Inferior parietal cortex (tissue), 1 donor: ENCODE measurements at regions not wholly inside any gene's neighbourhood (a gene's known extent, or its start where the extent isn't known, plus 50 kb on each side); places are given as distances from the start of the nearest gene placed in this dataset.

Experiments
- DNase-seq: peaks from one replicate; pipeline ENCODE4 v3.0.0-alpha.2; 2016; ENCODE audit errors: extremely low spot score

DNA sequence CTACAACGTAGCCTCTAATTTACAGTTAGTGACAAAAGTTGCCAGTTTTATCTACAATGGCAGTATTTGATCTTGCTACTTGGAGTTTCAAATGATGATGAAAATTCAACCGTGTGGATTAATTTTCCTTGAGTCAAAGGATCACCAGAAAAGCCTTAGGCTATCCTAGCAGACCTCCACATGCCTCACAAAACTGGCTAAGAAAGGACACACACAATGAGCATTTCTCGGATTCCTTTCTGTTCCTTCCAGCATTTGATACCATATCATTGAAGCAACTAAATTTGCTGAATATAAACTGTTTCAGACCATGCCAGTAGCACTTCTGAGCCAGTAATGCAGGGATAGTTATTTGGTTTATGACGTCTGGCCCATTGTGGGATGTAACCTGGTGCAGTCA is 587.4 kb upstream of the MDFIC2 start:
- no peak for DNase-seq

DNA sequence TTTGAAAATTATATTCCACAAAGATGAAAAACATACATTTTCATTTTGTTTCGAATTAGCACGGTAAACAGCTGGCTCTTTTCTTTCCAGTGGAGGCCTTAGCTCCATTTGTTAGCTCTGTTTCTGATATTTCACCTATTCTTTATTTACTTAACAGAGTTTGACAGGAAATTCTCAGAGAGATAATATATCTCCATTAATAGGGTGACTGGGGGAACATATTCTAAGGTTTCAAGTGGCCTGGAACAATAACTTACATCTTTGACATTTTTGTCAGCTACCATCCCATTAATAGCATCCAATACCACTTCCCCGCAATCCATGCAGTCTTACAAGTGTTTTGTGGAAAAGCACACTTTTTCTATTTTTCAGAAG is 577.6 kb upstream of the MDFIC2 start:
- no peak for DNase-seq

DNA sequence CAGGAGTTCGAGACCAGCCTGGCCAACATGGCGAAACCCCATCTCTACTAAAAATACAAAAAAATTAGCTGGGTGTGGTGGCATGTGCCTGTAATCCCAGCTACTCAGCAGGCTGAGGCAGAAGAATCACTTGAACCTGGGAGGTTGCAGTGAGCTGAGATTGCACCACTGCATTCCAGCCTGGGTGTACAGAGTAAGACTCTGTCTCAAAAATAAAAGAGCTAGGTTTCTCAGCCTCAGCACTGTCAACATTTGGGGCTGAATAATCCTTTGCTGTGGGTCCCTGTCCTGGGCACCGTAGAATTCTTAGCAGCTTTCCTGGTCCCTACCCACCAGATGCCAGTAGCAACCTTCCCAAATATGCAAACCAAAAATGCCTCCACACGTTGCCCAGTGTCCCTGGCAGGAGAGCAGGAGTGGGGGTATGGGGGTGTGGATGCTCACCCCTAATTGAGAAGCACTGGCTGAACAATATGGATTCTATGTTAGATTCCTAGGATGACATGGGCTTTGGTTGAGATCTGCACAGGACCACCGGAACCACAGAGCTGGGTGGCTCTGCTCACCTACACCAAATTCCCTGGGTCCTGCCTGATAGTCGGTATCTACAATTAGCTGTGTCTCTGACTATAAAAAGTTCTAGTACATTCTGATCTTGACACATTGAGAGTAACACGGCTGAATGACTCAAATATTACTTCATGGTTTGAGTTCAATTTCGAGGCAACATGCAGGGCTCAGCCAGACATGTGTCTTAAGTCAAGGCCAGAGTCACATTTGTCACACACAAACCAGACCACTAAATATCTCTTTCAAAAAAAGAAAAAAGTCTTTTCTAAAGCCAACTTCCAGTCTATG is 577.0 kb upstream of the MDFIC2 start:
- no peak for DNase-seq

DNA sequence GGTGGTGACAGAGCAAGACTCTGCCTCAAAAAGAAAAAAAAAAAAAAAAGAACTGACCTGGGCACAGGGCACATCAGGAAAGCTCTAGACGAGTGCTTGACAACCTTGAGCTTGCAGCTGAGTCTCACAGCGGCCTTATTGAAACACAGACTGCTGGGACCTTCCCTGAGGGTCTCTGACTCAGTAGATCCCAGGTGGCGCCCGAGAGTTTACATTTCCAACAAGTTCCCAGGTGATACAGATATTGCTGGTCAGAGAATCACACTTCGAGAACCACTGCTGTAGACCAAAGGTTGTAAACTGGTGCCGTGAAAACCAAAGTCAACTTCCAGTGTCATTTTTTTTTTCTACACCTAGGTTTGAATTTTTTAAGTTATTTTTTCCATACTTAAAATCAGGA is 573.2 kb upstream of the MDFIC2 start:
- no peak for DNase-seq

DNA sequence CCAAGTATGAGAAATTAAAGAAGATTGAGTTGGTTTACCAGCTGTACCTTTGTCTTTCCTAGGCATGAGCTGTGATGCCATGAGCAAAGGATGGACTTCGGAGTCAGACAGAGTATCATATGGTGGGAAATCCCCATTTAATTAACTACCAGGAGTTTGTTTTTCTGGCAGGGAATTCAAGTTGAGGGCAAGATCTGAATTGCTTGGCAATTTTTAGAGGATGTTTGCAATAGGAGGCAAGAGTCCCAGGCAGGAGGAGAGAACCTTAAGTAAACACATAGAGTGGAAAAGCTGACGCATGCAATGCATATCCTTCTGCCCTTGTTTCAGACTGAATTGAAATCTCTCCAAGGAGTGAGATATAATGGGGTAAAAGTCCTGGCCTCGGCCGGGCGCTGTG is 569.7 kb upstream of the MDFIC2 start:
- DNase-seq: no peak

DNA sequence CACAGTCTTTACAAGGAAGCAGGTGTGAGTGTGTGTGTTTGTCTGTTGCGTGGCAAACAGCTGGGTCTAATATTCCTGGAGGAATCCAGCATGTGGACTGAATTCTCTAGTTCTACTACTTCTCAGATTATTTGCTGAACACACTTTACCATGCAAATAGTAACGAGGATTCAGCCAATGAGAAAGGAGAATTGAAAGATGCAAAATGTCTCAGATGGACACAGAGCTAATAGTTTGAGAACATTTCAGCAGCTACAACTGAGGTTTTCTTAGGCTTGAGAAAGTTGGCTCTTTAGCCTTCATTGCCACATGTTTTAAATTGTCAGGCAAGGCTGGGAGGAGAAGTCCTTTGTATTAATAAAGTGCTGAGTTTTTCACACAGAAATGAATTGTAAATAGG is 568.0 kb upstream of the MDFIC2 start:
- DNase-seq: no peak

DNA sequence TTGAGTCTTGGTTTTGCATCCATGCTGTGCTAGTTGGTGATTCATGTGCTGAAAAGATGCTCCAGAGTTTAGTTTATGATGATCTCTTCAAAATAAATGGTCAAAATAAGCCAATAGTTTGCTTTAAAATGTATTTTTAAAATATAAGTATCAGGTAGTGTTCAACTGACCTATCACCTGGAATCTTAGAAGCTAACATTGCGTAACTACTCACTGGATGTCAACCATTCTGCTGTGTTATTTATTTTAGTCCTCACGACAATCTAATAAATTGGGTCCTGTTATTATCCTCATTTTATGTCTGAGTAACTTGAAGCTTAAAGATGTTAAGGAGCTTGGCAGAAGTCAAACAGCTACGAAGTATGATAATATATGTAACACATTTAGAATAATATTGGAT is 563.7 kb upstream of the MDFIC2 start:
- no peak for DNase-seq

DNA sequence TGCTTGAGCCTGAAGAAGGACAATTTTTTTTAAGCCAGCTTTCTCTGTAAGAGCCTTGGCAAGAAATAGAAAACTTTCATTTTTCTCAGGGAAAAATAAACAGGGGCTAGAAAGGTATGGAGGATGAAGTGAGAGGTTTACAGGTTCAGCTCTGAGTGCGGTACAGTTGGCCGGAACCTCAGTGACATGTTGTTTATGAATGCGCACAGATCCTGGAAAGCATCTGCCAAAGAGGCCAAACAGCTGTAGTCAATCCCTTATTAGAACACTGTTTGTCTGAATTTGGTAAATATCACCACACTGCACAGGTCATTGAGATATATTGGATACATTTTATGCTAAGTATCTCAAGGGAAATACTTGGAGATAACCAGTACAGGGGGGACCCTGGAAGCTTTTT is 561.8 kb upstream of the MDFIC2 start:
- no peak for DNase-seq

DNA sequence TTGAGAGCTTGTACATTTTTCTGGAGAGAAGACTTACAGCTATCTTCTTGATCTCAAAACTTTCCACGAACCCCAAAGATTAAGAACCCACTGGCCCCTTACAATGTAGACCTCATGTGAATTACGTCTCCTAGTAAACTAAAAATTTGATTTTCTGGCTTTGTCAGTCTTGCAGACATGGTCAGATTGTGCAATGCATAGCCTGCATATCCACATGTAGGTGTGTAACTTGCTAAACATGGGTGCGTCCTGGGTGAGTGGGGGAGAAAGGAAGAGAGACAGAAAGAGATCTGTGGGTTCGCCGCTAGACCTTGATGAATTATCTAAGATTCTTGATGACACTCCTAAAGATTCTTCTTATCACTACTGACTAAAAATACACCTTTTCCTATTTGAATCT is 561.2 kb upstream of the MDFIC2 start:
- DNase-seq: no peak

DNA sequence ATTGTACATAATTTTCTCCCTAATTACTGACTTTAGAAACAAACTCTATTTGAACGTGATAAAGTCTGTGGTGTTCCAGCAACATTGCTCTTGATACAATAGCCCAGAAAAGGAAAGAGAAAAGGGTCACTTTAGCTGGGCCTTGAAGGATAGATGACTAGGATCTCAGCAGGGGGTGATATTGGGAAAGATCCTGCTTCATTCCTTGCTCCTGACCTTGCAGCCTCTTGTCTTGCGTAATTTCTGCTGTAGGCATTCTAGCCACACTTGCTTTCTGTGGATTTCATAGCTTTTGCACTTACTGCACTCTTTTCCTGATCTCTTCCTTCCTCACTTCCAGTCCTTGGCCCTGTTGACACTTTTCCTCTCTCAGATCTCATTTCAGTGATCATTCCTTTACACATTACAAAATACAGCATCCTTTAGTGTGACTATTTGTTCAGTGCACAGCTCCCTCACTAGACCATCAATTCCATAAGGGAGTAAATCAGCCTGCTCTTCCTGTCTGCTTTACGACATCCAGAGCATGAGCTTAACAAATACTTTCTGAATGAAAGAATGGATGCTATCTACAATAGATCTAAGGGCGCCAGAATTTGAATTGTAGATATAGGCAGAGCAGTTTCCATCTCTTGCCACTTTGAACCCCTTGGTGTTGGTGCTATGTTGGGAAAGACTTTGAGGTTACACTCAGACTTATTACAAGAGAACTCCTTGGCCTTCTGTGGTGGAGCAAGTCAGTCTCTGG is 559.6 kb upstream of the MDFIC2 start:
- no peak for DNase-seq

DNA sequence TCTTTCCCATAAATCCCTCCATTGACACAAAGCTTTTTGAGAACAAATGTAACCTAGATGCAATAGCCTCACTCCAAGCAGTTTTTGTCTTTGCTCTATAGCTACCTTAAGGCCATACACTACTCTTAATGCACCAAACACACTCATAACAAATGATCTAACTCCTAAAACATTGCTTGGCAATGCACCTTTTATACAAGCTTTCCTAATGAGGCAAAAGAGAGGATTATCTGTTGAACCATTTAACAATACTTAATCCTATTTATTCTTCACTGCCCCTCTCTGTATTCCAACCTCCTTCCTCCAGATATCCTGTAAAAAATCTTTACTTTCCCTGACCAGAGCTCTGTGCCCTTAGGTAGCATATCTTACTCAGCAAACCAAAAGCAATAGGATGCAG is 558.1 kb upstream of the MDFIC2 start:
- DNase-seq: no peak

DNA sequence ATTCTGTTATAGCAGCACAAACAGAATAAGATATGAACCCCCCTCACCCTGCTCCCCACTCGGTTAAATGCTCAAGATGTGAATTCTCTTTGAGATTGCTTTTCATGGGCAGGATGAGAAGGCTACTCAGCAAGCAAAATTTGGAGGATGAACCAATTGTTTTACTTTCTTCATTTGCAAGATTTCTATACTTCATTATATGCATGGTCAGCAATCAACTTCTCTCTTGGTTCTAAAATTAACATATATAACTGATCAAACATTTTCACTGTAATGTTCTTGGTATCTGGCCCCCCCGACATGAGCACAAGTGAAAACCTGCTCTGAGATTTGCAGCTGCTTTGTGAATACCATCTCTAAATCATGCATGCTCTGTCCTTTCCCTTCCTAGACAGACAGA is 556.1 kb upstream of the MDFIC2 start:
- no peak for DNase-seq

DNA sequence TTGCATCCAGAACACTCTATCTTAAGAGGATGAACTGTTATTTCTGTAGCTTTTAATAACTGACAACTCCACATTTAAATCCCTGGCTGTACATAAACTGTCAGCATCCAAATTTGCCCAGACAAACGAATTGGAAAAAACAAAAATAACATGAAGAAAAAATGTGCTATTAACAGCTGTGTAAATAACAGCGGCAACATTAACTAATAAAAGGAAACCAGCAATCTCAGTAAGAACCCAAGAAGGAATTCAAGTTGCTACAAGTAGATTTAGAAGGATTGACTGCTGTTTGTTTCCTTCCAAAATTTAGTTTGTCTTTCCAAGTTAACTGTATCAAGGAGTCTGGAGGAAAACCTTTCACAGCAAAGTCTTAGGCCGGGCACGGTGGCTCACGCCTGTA is 550.6 kb upstream of the MDFIC2 start:
- no peak for DNase-seq

DNA sequence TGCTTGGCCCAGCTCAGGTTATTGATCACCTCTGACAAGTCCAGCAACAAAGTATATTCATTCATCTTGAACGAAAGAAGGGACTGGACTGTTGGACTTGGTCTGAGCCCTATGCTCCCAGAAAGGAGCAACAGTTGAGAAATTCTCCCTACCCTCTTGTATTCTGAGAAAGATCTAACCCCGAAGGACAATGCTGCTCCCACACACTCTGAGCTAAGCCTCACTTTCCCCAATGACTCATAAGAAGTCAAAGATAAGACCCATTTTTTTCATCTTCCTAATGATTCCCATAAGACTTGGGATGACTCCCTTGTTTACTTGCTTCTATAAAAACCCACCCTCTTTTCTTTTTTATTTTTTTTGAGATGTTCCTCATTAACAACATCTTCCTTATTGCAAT is 549.4 kb upstream of the MDFIC2 start:
- no peak for DNase-seq

DNA sequence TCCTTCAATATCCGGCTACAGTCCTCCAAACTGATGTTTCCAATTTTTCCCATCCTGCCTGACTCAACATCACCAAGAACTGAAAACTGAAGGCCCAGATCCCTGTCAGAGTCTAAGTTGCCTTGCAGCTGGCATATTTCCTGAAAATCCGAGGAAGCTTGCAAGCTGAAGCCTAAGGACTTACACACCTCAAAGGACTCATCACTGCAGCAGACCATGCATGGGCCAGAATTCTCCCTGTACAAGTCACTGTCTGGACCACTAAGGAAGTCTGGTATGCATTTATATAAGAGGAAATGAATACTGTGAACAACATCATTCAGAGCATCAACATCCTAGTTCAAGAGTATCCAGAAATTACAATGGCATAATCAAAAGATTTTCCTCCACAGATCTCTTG is 548.8 kb upstream of the MDFIC2 start:
- DNase-seq: no peak

DNA sequence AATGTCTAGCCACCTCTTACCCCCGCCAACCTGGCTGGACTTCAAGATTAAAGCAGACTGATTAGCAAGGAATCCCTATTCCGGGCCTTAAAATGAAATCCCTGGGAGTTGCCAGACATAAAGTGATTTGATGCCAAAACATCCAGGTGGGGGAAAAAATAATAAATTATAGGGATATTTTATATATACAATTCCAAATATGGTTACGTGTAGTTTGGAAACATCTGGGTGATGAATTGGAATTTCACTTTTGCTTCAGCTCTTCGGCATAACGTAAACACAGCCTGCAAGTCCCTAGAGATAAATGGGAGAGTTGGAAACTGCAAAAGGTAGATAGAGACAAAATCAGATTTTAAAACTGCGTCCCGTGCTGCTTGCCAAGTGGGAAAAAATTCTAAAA is 545.5 kb upstream of the MDFIC2 start:
- DNase-seq: no peak

DNA sequence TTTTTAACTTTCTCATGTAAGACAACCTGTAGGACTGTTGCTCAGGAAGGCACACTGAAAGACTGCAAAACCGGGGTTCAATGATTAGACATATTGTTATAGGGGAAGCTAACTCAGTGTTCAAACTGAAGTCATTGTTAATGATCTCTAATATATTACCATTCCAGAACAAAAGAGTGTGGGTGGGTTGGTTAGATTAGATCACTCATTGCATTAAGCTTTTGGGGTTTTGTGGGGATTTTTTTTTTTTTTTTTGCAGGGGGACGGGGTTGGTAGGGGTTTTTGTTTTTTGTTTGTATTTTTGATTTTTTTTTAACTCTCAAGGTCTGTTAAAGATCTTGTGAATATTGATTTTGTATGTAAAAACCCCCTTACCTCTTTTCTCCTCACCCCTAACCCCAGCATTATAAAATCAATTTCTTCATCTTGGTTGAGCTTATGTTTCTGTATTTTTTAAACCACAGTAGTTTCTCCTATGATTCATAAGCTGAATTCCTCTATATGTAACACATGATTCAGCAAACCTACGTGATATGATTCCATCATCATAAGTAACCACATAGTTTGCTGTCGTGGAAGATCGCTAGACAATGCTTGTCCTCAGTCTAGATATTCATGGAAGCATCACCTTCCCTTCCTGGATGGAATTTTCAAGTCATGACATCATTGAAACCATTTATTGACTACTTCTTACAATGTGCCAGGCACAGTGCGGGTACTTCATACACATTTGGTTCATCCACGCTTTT is 544.1 kb upstream of the MDFIC2 start:
- no peak for DNase-seq

DNA sequence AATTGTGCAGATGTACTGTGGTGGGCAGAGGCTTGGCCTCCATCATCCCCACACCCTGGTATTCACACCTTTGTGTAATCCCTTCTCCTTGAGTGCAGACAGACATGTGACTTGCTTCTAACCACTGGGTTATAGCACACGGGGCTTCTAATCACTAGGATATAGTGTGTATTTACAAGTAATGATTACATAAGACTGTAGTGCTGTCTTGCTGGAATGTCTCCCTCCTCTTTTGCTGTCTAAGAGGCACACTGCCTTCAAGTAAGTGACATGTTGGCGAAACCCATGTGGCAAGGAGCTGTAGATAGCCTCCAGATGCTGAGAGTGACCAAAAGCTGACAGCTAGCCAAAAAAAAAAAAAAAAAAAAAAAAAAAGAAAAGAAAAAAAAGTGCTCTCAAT is 542.7 kb upstream of the MDFIC2 start:
- no peak for DNase-seq

DNA sequence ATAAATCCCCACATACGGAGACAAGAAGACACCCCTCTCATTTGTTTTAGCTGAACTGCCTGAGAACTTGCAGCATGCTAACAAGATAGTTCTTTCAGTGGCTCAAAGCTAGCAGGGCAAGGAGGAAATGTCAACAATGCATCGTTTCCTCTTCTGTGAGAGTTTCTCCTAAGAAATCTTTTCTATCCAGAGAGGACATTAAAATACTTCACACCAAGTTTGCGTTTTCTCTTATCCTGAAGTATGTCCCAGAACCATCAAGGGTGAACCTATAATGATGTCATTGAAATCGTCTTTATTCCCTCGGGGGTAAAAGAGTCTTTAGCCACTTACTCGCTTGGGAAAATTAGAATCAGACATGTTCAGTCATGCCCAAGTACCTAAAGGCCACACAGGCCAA is 541.7 kb upstream of the MDFIC2 start:
- DNase-seq: no peak

DNA sequence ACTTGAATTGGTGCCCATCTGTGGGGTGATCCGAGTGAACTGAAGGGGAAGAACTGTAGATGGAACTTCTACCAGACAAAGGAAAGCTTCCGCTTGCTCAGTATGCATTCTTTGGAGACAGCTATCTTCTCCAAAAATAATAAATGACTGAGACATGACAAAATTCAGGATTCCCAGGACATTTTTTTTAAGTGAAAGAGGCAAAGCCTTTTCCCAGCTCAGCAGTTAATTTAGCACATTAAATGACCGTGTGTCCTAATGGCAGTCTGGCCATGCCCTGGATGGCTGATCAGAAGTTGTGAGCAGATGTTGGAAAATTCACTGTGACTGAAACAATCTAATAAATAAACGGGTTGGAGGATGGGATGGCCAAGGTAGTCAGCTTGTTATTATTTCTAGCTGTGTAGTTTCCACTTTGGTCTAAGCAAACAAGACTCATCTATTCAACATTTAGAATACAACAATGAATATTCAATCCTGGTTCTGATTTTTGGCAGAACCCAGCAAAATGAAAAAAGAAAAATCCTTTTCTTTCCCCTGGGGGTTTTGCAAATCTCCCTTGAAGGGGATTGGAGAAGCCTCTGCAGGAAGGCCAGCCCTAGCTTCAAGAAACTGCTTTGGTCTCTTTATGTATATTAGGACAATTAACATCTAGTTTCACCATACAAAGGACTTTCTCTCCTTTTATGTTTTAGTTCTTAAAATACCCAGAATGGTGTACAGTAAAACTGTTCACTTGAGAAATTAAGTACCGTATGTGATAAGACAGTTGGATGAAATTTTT is 540.9 kb upstream of the MDFIC2 start:
- DNase-seq: no peak

DNA sequence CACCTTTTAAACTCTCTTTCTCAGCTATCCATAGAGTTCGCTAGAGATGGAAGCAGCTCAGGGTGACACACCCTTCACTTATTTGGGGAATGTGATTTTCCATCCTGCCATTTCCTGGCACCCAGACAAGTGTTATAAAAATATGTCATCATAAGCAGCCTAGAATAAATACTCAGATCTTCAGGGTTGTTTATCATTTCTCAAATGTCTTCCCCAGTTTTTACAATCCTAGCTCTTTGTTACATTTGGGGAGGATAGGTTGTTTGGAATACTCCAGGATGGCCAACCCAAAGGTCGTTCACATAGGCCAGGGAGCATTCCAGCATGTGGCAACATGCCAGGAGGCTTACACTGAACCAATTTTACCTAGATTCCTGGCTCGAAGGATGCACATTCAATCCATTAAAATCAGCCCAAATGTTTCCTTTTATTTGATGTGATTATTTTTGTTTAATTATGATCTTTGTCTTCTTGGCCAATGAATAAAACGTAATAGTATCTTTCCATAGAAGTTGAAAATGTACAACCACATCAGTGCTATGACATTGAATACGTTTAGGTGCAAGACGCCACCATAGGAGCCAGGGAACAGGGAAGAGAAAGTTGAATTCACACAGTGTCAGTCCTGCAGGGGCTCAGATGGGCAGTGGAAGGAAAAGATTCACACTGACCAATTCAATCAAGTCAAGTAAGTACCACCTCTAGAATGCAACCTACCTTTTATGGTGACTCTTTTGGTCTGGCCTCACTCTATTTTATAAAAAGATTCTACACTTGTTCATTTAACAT is 537.7 kb upstream of the MDFIC2 start:
- no peak for DNase-seq
